Esophagus muscularis mucosa (tissue), 4 donors: ENCODE measurements at regions not wholly inside any gene's neighbourhood (a gene's known extent, or its start where the extent isn't known, plus 50 kb on each side); places are given as distances from the start of the nearest gene placed in this dataset.

Source experiments
- DNase-seq: peaks from one replicate; pipeline ENCODE4 v3.0.0-alpha.2; 2017; ENCODE audit errors: extremely low spot score
- H3K27ac ChIP-seq, 4 donors: fragments of 200-600 bp; sonication (generic); replicated peaks in 1 of 4; 1 replicate in 3 of 4; 2 replicates in 1 of 4; pipeline ENCODE4 v1.5.1; 2016 to 2019; ENCODE audit warnings: mild to moderate bottlenecking in 1 of 4
- H3K27me3 ChIP-seq, 4 donors: fragments of 200-600 bp; sonication (generic); one replicate each; pipeline versions ENCODE4 v1.5.1 to v1.6.0; 2016 to 2019
- H3K36me3 ChIP-seq, 4 donors: fragments of 200-600 bp; sonication (generic); one replicate each; pipeline ENCODE4 v1.5.1; 2016 to 2019
- H3K4me1 ChIP-seq, 4 donors: fragments of 200-600 bp; sonication (generic); one replicate each; pipeline ENCODE4 v1.5.1; 2016 to 2019
- H3K4me3 ChIP-seq, 4 donors: fragments of 200-600 bp; sonication (generic); 1 replicate in 2 of 4; 2 replicates in 2 of 4; pipeline ENCODE4 v1.5.1; 2016 to 2019; ENCODE audit warnings: mild to moderate bottlenecking in 4 of 4, moderate library complexity in 1 of 4
- H3K9me3 ChIP-seq, 4 donors: fragments of 200-600 bp; sonication (generic); 1 replicate in 3 of 4; 2 replicates in 1 of 4; pipeline ENCODE4 v1.5.1; 2016 to 2019
- EP300 ChIP-seq: sonication (generic); formaldehyde crosslinking; IDR thresholded peaks from one replicate; pipeline ENCODE4 v1.6.1; 2017; ENCODE audit warnings: antibody characterized with exemption
- POLR2A ChIP-seq: fragments of 450-650 bp; IDR thresholded peaks from one replicate; pipeline ENCODE4 v1.6.1; 2017; ENCODE audit warnings: antibody characterized with exemption, moderate library complexity, mild to moderate bottlenecking, low read depth
- POLR2AphosphoS5 ChIP-seq, 2 donors: sonication (generic); formaldehyde crosslinking; IDR thresholded peaks; one replicate each; pipeline ENCODE4 v1.6.1; 2017; ENCODE audit warnings: antibody characterized with exemption in 2 of 2
- WGBS: methylation state at CpG from one replicate; pipeline ENCODE4 v1.1.5; 2018; 5-methylcytosine and 5-hydroxymethylcytosine counted together
- intact Hi-C: fragments of 100-400 bp; cut with DNase I; formaldehyde crosslinking; loops from one replicate; pipeline ENCODE4 v1.15.1; 2023
- TF ChIP-seq, protein P1 (sequence below), 3 experiments: fragments of 200-600 bp in 2 of 3; fragments of 450-650 bp in 1 of 3; sonication (generic) in 2 of 3; IDR thresholded peaks; one replicate each; pipeline ENCODE4 v1.5.1; 2017 to 2019; ENCODE audit warnings: antibody characterized with exemption in 3 of 3, mild to moderate bottlenecking in 2 of 3, moderate library complexity in 1 of 3

DNA sequence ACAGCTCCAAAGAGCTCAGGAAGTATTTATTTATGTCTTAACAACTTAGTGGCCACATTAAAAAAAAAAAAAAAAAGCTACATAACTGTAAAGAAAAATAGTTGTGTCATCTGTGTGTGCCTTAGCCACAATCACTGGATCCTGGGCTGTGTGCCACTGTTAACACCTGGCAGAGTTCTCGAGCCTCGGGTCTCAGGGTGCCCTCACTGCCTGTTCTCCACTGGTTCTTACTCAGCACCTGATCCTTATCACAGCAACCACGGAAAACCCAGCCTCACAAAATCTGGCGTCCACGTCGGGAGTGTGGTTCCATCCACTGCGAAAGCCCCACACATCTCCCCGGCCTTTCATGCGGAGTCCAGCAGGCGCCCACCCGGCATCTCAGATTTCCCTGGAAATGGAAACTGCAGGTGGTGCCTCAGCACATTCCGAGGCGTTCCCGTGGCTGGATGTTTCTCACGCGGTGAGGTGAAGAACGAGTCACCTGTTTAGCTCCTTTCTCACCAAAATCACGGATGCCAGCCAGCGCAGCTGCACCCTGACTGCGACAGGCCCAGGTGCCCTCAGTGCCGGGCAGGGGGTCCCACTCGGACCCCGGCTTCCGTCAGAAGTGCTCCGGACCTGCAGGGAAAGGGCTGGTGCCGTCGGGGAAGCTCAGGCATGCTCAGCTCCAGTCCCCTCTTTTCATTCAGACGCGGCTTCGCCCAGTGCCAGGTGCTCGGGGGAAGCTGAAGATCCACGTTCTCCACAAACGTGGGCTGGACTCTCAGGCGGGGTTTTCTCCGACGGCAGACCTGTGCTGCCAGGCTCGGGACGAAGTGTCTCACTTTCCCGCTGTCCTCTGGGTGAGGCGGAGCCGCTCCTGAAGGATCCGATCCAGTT lies 198.7 kb upstream of the SALL3 start:
- Histone ChIP-seq H3K27me3 (peaks cover 0 to 6% (median 0%) of the 10 kb centered on the region in 4 donors), H3K9me3 (no peaks in the 10 kb centered on the region), H3K36me3 (no peaks in the 10 kb centered on the region), H3K27ac (no peak overlapping the region), H3K4me3 (no peak overlapping the region), H3K4me1 (no peaks in the 10 kb centered on the region)
- no peak for TF ChIP-seq POLR2AphosphoS5 (IDR thresholded peaks at IDR 0.05)
- no peak for TF ChIP-seq EP300
- TF ChIP-seq, protein P1, sequence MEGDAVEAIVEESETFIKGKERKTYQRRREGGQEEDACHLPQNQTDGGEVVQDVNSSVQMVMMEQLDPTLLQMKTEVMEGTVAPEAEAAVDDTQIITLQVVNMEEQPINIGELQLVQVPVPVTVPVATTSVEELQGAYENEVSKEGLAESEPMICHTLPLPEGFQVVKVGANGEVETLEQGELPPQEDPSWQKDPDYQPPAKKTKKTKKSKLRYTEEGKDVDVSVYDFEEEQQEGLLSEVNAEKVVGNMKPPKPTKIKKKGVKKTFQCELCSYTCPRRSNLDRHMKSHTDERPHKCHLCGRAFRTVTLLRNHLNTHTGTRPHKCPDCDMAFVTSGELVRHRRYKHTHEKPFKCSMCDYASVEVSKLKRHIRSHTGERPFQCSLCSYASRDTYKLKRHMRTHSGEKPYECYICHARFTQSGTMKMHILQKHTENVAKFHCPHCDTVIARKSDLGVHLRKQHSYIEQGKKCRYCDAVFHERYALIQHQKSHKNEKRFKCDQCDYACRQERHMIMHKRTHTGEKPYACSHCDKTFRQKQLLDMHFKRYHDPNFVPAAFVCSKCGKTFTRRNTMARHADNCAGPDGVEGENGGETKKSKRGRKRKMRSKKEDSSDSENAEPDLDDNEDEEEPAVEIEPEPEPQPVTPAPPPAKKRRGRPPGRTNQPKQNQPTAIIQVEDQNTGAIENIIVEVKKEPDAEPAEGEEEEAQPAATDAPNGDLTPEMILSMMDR (IDR thresholded peaks at IDR 0.05) = no peak
- TF ChIP-seq POLR2A = no peak
- DNase-seq = no peak
- intact Hi-C loops = no loop called here
- 85% methylated on average over 33 of the region's 42 CpGs for WGBS

DNA sequence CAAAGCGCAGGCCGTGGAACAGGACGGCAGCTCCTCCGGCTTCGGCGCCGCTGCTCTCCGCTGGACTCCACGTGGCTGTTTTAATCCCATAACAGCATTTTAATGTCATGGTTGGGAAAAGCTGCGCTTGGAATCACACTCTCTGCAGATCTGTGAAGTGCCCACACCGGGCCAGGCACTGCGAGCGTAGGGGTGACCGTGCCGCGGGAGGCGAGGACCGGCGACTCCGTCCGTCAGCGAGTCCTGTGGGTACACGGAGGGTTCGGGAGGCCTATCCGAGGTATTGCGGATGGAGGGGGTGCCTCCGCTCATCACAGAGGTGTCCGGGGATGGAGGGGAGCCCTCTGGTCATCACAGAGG lies 198.0 kb upstream of the SALL3 start:
- Histone ChIP-seq H3K4me1 (no peaks in the 10 kb centered on the region), H3K36me3 (no peaks in the 10 kb centered on the region), H3K9me3 (no peaks in the 10 kb centered on the region), H3K27me3 (peaks cover 0 to 6% (median 0%) of the 10 kb centered on the region in 4 donors), H3K27ac (no peak overlapping the region), H3K4me3 (no peak overlapping the region)
- intact Hi-C loops = no loop called here
- no peak for DNase-seq
- TF ChIP-seq EP300 (no peak), POLR2AphosphoS5 (IDR thresholded peaks at IDR 0.05) (no peak), POLR2A (no peak)
- TF ChIP-seq, protein P1 (IDR thresholded peaks at IDR 0.05) = no peak
- 90% methylated on average over 17 of the region's 28 CpGs for WGBS

DNA sequence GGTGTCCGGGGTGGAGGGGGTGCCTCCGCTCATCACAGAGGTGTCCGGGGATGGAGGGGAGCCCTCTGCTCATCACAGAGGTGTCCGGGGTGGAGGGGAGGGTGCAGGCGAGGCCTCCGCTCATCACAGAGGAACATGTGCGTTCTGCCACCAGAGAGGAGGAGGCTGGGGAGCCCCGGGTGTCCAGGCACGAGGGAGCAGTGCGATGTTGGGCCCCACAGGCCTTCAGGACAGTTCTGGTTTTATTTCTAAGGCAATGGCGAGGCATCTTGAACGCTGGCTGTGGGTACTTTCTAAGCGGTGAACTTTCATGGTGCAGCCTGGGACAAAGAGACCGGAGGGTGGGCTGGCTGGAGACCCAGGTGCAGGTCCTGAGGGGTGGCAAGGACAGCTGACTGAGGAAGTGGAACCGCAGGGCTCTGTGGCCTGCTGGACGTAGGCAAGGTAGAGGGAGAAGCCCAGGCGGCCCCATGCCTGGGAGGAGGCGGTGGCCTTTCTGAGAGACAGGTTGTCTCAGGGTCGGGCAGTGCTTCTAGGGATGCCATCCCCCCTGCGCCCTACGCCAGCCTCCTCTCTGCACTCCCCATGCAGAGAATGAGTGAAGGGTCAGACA lies 196.6 kb upstream of the SALL3 start:
- Histone ChIP-seq H3K9me3 (no peaks in the 10 kb centered on the region), H3K27ac (no peak overlapping the region), H3K4me3 (no peak overlapping the region), H3K27me3 (peaks cover 0 to 16% (median 0%) of the 10 kb centered on the region in 4 donors), H3K4me1 (no peaks in the 10 kb centered on the region), H3K36me3 (no peaks in the 10 kb centered on the region)
- WGBS = 86% methylated on average over 14 of the region's 21 CpGs
- TF ChIP-seq POLR2AphosphoS5 (IDR thresholded peaks at IDR 0.05) (no peak), POLR2A (no peak), EP300 (no peak)
- TF ChIP-seq, protein P1 (IDR thresholded peaks at IDR 0.05) = no peak
- intact Hi-C loops = no loop called here
- no peak for DNase-seq

- Histone ChIP-seq H3K36me3 (no peaks in the 10 kb centered on the region), H3K9me3 (no peaks in the 10 kb centered on the region), H3K27ac (no peak overlapping the region), H3K4me3 (no peak overlapping the region), H3K27me3 (peaks cover 0 to 19% (median 0%) of the 10 kb centered on the region in 4 donors), H3K4me1 (no peaks in the 10 kb centered on the region)
- no peak for DNase-seq
- intact Hi-C loops = no loop called here
- WGBS = 69% methylated on average over 12 of the region's 12 CpGs
- TF ChIP-seq EP300 = no peak
- TF ChIP-seq POLR2A = no peak
- TF ChIP-seq, protein P1 (IDR thresholded peaks at IDR 0.05) = no peak
- no peak for TF ChIP-seq POLR2AphosphoS5 (IDR thresholded peaks at IDR 0.05)
Observed at GRCh38 chr18:78783564-78783960, 196.1 kb upstream of the SALL3 start.
